Colonic mucosa (tissue), 4 donors: ENCODE measurements at regions not wholly inside any gene's neighbourhood (a gene's known extent, or its start where the extent isn't known, plus 50 kb on each side); places are given as distances from the start of the nearest gene placed in this dataset.

Experiments used
- DNase-seq: peaks from one replicate; pipeline ENCODE4 v3.0.0-alpha.2; 2020
- H3K27ac ChIP-seq: fragments of 200-600 bp; one replicate; pipeline ENCODE4 v1.8.0; 2021
- H3K27me3 ChIP-seq: fragments of 200-600 bp; one replicate; pipeline ENCODE4 v1.8.0; 2021
- H3K36me3 ChIP-seq: fragments of 200-600 bp; one replicate; pipeline ENCODE4 v1.8.0; 2021
- H3K4me1 ChIP-seq: fragments of 200-600 bp; one replicate; pipeline ENCODE4 v1.8.0; 2021; ENCODE audit warnings: mild to moderate bottlenecking
- H3K4me3 ChIP-seq: fragments of 200-600 bp; one replicate; pipeline ENCODE4 v1.8.0; 2021
- H3K9ac ChIP-seq, 2 donors: one replicate each; pipeline ENCODE4 v1.7.0; 2013; ENCODE audit warnings: control low read depth in 2 of 2, low read depth in 2 of 2, low read length in 2 of 2
- H3K9me3 ChIP-seq: fragments of 200-600 bp; one replicate; pipeline ENCODE4 v1.8.0; 2021
- CTCF ChIP-seq: fragments of 200-600 bp; IDR thresholded peaks from one replicate; pipeline ENCODE4 v1.8.0; 2022; ENCODE audit warnings: antibody characterized with exemption, mild to moderate bottlenecking
- intact Hi-C: fragments of 100-400 bp; cut with DNase I; formaldehyde crosslinking; loops from one replicate; pipeline ENCODE4 v1.14.1; 2022
- donor health status: healthy.
- donor health status: DM: no; HTN: no; CAD: no.
- donor health status: DM: no; HTN: no; CAD: no.

DNA sequence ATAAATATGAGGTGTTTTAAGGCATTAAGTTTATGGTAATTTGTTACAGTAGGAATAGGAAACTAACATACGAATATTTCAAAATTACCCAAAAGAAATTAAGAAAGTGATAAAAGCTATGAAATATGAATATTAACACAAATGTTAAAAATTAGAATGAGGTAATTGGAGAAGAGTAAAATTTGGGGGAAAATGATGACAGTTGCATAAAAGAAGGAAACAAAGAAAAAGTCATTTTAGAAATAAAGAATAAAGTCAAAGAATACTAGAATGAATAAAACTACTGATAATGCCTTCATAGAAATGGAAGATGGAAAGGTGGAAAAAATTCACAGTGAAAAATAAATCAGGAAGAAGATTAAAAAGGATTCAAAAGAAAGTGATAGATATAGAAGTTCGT lies 522.9 kb upstream of the NR3C2 start:
- Histone ChIP-seq H3K9me3 (no peaks in the 10 kb centered on the region), H3K36me3 (no peaks in the 10 kb centered on the region), H3K27me3 (no peaks in the 10 kb centered on the region), H3K4me3 (no peak overlapping the region), H3K9ac (no peak overlapping the region), H3K4me1 (no peaks in the 10 kb centered on the region), H3K27ac (no peak overlapping the region)
- DNase-seq, result no peak
- intact Hi-C loops, result no loop called here
- TF ChIP-seq CTCF, result no peak

GRCh38 chr4:148964456-148964855 lies 522.2 kb upstream of the NR3C2 start:
- Histone ChIP-seq H3K9me3 (no peaks in the 10 kb centered on the region), H3K4me3 (no peak overlapping the region), H3K9ac (no peak overlapping the region), H3K36me3 (no peaks in the 10 kb centered on the region), H3K4me1 (no peaks in the 10 kb centered on the region), H3K27ac (no peak overlapping the region), H3K27me3 (no peaks in the 10 kb centered on the region)
- no peak for TF ChIP-seq CTCF
- DNase-seq, result no peak
- intact Hi-C loops, result no loop called here

DNA sequence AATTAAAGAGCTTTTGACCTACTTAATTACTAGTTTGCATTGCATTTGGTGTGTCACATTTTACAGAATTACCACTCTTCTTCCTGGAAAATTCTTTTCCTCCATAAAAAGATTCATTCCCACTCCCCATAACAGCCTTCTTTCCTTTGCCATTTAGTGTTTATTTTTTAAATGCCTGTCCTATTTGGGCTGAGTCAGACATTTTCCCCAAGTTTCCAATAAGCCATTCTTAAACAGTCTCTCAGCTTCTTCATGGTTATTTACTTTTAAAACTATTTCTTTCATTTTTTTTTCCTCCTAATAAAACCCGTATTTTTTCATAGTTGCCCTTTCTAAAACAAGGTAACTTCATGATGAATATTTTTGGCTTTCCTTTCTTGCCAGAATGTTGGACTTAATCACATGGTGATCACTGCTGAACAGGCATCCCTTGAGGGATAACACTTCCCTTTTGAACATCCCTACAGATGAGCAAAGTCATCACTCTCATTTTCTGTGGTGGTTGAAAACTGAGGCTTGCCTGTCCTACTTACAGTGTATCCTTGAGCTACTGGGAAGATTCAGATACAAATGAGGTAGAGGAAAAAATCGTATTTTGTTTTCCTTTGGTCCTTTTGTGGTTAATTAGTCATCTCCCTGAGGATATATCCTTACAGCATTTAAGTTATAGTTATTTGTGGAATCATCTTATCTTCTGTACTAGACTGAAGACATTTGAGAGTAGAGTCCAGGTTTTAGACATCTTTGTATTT lies 520.5 kb upstream of the NR3C2 start:
- Histone ChIP-seq H3K9ac (no peak overlapping the region), H3K27me3 (no peaks in the 10 kb centered on the region), H3K4me1 (no peaks in the 10 kb centered on the region), H3K4me3 (no peak overlapping the region), H3K9me3 (no peaks in the 10 kb centered on the region), H3K27ac (no peak overlapping the region), H3K36me3 (no peaks in the 10 kb centered on the region)
- no peak for DNase-seq
- intact Hi-C loops, result no loop called here
- no peak for TF ChIP-seq CTCF

GRCh38 chr4:148961526-148961925 lies 519.3 kb upstream of the NR3C2 start:
- Histone ChIP-seq H3K36me3 (no peaks in the 10 kb centered on the region), H3K4me1 (no peaks in the 10 kb centered on the region), H3K9ac (no peak overlapping the region), H3K4me3 (no peak overlapping the region), H3K9me3 (no peaks in the 10 kb centered on the region), H3K27ac (no peak overlapping the region), H3K27me3 (no peaks in the 10 kb centered on the region)
- TF ChIP-seq CTCF, result no peak
- DNase-seq, result no peak
- intact Hi-C loops, result no loop called here

DNA sequence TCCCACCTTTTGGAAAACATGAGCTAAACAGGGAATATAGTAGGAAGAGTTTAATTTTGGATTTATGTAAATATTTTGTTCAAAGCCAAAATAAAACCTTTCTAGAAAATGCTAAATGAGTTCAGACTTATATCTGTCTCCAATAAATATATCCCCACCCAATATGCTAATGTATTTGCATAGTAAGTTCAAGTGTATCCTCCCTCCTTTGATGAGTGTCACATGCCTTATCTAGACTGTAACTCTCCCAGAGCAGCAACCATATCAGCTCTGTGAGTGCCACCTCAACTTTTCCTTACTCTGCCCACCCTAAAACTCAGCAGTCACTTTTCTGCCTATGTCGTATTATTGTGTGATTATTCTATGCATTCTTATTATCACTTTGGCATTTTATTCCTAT lies 516.1 kb upstream of the NR3C2 start:
- no peak overlapping the region for H3K9ac ChIP-seq
- no peak overlapping the region for H3K27ac ChIP-seq
- H3K4me3 ChIP-seq, result no peak overlapping the region
- H3K4me1 ChIP-seq, result no peaks in the 10 kb centered on the region
- no peak for TF ChIP-seq CTCF
- no peak for DNase-seq
- intact Hi-C loops, result no loop called here
- H3K36me3 ChIP-seq, result no peaks in the 10 kb centered on the region
- H3K9me3 ChIP-seq, result no peaks in the 10 kb centered on the region
- H3K27me3 ChIP-seq, result no peaks in the 10 kb centered on the region
